ENCODE measurements at regions not wholly inside any gene's neighbourhood (a gene's known extent, or its start where the extent isn't known, plus 50 kb on each side); places are given as distances from the start of the nearest gene placed in this dataset.

DNA sequence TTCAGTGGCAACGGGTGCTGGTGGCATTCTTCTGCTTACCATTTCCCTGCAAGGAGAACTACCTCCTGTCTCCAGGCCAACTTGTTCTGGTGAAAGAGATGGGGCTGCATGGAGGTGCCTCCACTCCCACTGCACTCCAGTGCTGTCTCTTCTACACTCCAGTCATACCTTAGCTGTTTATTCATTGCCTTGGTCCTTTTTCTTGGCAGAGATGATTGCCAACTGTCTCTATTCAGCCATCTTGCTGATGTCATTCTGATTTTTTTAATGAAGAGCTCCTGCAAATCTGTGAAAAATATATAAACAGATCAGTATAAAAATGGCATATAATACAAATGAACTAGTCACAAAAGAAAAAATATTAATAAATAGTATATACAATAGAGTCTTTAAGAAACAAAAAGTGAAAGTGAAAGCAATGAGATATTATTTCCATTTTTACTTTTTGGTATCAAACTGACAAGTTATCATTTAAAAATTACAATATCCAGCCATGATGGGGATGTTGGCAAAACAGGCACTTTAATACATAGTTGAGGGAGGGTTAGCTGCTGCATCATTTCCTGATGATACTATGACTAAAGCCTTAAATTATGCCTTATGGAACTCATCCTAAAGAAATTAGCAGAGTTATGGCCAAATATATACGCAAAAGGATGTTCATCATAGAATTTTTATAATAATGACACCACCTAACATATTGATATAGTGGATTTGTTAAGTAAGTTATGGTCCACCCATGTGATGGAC lies 109.4 kb downstream of the CARTPT start:
- peaks cover 4% of the 10 kb centered on the region for H3K4me1 Mint-ChIP-seq (ENCODE audit: low read depth)
- CTCF ChIA-PET: no interaction called here
- H3K9me3 Mint-ChIP-seq (ENCODE audit: insufficient read depth): peaks cover 21% of the 10 kb centered on the region
- H3K27me3 Mint-ChIP-seq (ENCODE audit: low read depth): no peaks in the 10 kb centered on the region
- H3K4me3 Mint-ChIP-seq: no peak overlapping the region
- no peak overlapping the region for H3K27ac Mint-ChIP-seq
- ATAC-seq: no peak
- DNase-seq: no peak
- H3K36me3 Mint-ChIP-seq (ENCODE audit: low read depth): peaks cover 5% of the 10 kb centered on the region
- POLR2A ChIA-PET: no interaction called here

- ChIA-PET POLR2A (no interaction called here), CTCF (no interaction called here)
- Mint-ChIP-seq H3K36me3 (ENCODE audit: low read depth) (peaks cover 5% of the 10 kb centered on the region), H3K9me3 (ENCODE audit: insufficient read depth) (peaks cover 18% of the 10 kb centered on the region), H3K4me3 (no peak overlapping the region), H3K4me1 (ENCODE audit: low read depth) (peaks cover 4% of the 10 kb centered on the region), H3K27me3 (ENCODE audit: low read depth) (no peaks in the 10 kb centered on the region), H3K27ac (no peak overlapping the region)
- no peak for DNase-seq
- ATAC-seq: no peak
Measured at GRCh38 chr5:71829206-71829605, 110.1 kb downstream of the CARTPT start.

- Mint-ChIP-seq H3K27me3 (ENCODE audit: low read depth) (no peaks in the 10 kb centered on the region), H3K27ac (no peak overlapping the region), H3K9me3 (ENCODE audit: insufficient read depth) (peaks cover 13% of the 10 kb centered on the region), H3K4me1 (ENCODE audit: low read depth) (peaks cover 4% of the 10 kb centered on the region), H3K36me3 (ENCODE audit: low read depth) (peaks cover 5% of the 10 kb centered on the region), H3K4me3 (no peak overlapping the region)
- DNase-seq (no peak), ATAC-seq (no peak)
- ChIA-PET CTCF (no interaction called here), POLR2A (no interaction called here)
Measured at GRCh38 chr5:71830681-71831539, 111.8 kb downstream of the CARTPT start.

- peaks cover 5% of the 10 kb centered on the region for H3K36me3 Mint-ChIP-seq (ENCODE audit: low read depth)
- DNase-seq: no peak
- POLR2A ChIA-PET: no interaction called here
Measured at GRCh38 chr5:71832812-71833715, 114.0 kb downstream of the CARTPT start.

GRCh38 chr5:71834601-71835000 lies 115.5 kb downstream of the CARTPT start:
- peaks cover 3% of the 10 kb centered on the region for H3K27me3 Mint-ChIP-seq (ENCODE audit: low read depth)
- POLR2A ChIA-PET: no interaction called here
- no peak overlapping the region for H3K4me3 Mint-ChIP-seq
- CTCF ChIA-PET: interaction anchor here (0.7 kb wide), 1 partner anchor 20 kb away, joined by 3 read pairs; no protein-coding TSS in a partner anchor
- ATAC-seq (no peak), DNase-seq (no peak)
- H3K9me3 Mint-ChIP-seq (ENCODE audit: insufficient read depth): no peaks in the 10 kb centered on the region
- no peaks in the 10 kb centered on the region for H3K36me3 Mint-ChIP-seq (ENCODE audit: low read depth)
- no peaks in the 10 kb centered on the region for H3K4me1 Mint-ChIP-seq (ENCODE audit: low read depth)
- H3K27ac Mint-ChIP-seq: no peak overlapping the region

More at GRCh38 chr5:71832812-71833715, 114.0 kb downstream of the CARTPT start:
- Mint-ChIP-seq H3K4me1 (ENCODE audit: low read depth) (peaks cover 4% of the 10 kb centered on the region), H3K27me3 (ENCODE audit: low read depth) (no peaks in the 10 kb centered on the region), H3K27ac (no peak overlapping the region), H3K9me3 (ENCODE audit: insufficient read depth) (no peaks in the 10 kb centered on the region), H3K4me3 (no peak overlapping the region)
- no peak for ATAC-seq
- CTCF ChIA-PET: no interaction called here

DNA sequence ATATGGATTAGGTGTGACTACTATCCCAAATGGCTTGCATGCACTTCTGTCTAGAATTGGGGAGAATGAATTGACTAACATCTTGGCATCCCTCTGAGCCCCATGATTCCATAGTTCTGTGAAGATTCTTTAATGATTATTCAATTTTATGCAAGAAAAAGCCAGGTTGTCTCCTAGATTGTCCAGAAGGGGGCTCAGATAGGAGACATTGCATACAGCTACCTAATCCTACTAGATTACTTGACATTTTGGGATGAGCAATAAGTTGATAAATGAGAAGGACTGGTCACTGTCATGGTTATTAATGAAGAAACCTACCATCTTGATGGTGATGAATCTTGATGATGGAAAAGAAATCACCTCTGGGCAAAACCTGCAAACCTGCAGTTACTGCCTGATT lies 117.0 kb downstream of the CARTPT start:
- ChIA-PET POLR2A (no interaction called here), CTCF (no interaction called here)
- Mint-ChIP-seq H3K4me3 (no peak overlapping the region), H3K4me1 (ENCODE audit: low read depth) (no peaks in the 10 kb centered on the region), H3K27me3 (ENCODE audit: low read depth) (peaks cover 3% of the 10 kb centered on the region), H3K9me3 (ENCODE audit: insufficient read depth) (no peaks in the 10 kb centered on the region), H3K27ac (no peak overlapping the region), H3K36me3 (ENCODE audit: low read depth) (no peaks in the 10 kb centered on the region)
- DNase-seq (no peak), ATAC-seq (no peak)

GRCh38 chr5:71836559-71837112 lies 117.6 kb downstream of the CARTPT start:
- DNase-seq: no peak
- no peaks in the 10 kb centered on the region for H3K9me3 Mint-ChIP-seq (ENCODE audit: insufficient read depth)
- CTCF ChIA-PET: no interaction called here

DNA sequence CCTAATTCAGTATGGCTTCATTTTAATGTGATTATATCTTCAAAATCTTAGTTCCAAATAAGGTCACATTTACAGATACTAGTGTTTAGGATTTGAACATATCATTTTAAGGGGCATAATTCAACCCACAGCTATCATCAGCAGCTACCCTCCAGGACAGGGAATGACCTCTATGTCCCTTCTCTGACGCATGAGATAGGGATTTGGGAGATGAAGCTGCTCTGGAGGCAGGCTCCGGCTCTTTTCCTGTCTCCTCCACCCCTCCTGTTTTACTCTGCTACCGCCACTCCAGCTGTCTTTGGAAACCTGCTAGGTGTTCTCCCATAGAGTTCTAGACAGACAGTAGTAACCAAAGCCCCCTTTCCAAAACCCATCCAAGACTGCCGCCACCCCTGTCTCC lies 119.2 kb downstream of the CARTPT start:
- POLR2A ChIA-PET: no interaction called here
- Mint-ChIP-seq H3K27me3 (ENCODE audit: low read depth) (peaks cover 7% of the 10 kb centered on the region), H3K4me3 (no peak overlapping the region), H3K36me3 (ENCODE audit: low read depth) (no peaks in the 10 kb centered on the region), H3K9me3 (ENCODE audit: insufficient read depth) (no peaks in the 10 kb centered on the region), H3K4me1 (ENCODE audit: low read depth) (no peaks in the 10 kb centered on the region), H3K27ac (no peak overlapping the region)
- no peak for DNase-seq
- no peak for ATAC-seq
- CTCF ChIA-PET: no interaction called here

More at GRCh38 chr5:71836559-71837112, 117.6 kb downstream of the CARTPT start:
- Mint-ChIP-seq H3K36me3 (ENCODE audit: low read depth) (no peaks in the 10 kb centered on the region), H3K27me3 (ENCODE audit: low read depth) (peaks cover 3% of the 10 kb centered on the region), H3K4me1 (ENCODE audit: low read depth) (no peaks in the 10 kb centered on the region), H3K4me3 (no peak overlapping the region), H3K27ac (no peak overlapping the region)
- ATAC-seq: no peak
- POLR2A ChIA-PET: no interaction called here

DNA sequence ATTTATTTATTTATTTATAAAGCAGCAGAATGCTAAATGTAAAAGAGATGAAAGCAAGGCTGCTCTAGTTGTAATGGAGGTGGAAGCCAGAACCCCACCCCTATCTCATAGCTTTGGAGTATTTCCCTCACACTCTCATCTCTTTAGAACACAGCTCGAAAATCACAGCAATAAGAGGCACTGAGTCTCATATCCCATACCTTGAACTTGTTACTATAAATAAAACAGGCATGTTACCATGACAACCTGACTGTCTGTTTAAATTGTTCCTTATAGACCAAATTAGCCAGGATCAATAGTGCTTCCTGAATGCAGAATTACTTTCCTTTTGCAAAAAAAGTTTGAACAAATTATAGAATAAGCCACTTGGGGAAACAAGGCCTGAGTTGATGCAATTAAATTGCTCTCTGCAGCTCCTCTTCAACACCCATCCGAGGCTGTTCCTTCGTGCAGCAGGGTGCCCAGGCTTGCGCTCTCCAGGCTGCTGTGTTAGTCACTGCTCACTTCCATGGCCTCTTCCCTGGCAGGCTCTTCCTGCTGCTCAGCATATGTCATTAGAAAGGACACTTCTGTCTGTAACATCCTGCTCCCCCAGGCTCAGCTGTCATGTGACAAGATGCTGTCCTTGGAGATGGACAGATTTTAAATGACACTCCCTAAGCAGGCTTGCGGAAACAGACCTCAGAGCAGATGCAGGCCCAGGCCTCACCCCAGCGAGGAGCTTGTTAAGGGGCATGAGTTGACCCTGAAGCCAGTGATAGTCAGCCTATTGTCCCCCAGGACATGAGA lies 120.2 kb downstream of the CARTPT start:
- H3K27ac Mint-ChIP-seq: no peak overlapping the region
- ChIA-PET POLR2A (no interaction called here), CTCF (no interaction called here)
- no peak for DNase-seq
- no peaks in the 10 kb centered on the region for H3K9me3 Mint-ChIP-seq (ENCODE audit: insufficient read depth)
- no peak overlapping the region for H3K4me3 Mint-ChIP-seq
- H3K4me1 Mint-ChIP-seq (ENCODE audit: low read depth): no peaks in the 10 kb centered on the region
- H3K27me3 Mint-ChIP-seq (ENCODE audit: low read depth): peaks cover 7% of the 10 kb centered on the region
- no peaks in the 10 kb centered on the region for H3K36me3 Mint-ChIP-seq (ENCODE audit: low read depth)
- ATAC-seq: no peak

GRCh38 chr5:71841107-71841506 lies 122.0 kb downstream of the CARTPT start:
- CTCF ChIA-PET: no interaction called here
- DNase-seq (no peak), ATAC-seq (no peak)
- H3K36me3 Mint-ChIP-seq (ENCODE audit: low read depth): no peaks in the 10 kb centered on the region
- H3K4me1 Mint-ChIP-seq (ENCODE audit: low read depth): no peaks in the 10 kb centered on the region
- no peak overlapping the region for H3K27ac Mint-ChIP-seq
- H3K9me3 Mint-ChIP-seq (ENCODE audit: insufficient read depth): no peaks in the 10 kb centered on the region
- POLR2A ChIA-PET: no interaction called here
- H3K4me3 Mint-ChIP-seq: no peak overlapping the region
- H3K27me3 Mint-ChIP-seq (ENCODE audit: low read depth): peaks cover 8% of the 10 kb centered on the region

DNA sequence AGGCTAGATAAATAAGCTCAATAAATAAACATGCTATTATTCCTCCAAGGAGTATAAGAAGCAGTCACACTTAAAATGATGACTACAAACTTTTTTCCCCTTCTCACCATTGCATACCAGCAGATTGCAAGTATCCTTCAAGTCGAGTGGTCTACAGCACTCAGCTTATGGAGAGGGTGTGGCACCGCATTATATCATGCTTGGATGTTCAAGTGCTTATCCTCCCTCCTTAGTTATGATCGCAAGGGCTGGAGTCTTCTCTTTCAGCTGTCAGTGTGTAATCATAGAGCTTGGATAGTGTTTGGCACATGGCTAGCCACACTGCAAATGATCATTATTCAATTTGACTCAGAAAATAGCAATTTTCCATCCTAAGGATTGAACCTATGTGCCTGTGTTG lies 124.0 kb downstream of the CARTPT start:
- CTCF ChIA-PET: no interaction called here
- peaks cover 11% of the 10 kb centered on the region for H3K27me3 Mint-ChIP-seq (ENCODE audit: low read depth)
- POLR2A ChIA-PET: no interaction called here
- no peaks in the 10 kb centered on the region for H3K9me3 Mint-ChIP-seq (ENCODE audit: insufficient read depth)
- no peak overlapping the region for H3K4me3 Mint-ChIP-seq
- no peaks in the 10 kb centered on the region for H3K36me3 Mint-ChIP-seq (ENCODE audit: low read depth)
- no peaks in the 10 kb centered on the region for H3K4me1 Mint-ChIP-seq (ENCODE audit: low read depth)
- no peak for ATAC-seq
- DNase-seq: no peak
- H3K27ac Mint-ChIP-seq: no peak overlapping the region

Data from activated CD8-positive, alpha-beta T cell treated with anti-CD3 and anti-CD28 coated beads, Interleukin-2, amount 10 ng/mL, durations not matched to agents 7 days and 5 days (primary cell).